ENCODE measurements at regions not wholly inside any gene's neighbourhood (a gene's known extent, or its start where the extent isn't known, plus 50 kb on each side); places are given as distances from the start of the nearest gene placed in this dataset.

DNA sequence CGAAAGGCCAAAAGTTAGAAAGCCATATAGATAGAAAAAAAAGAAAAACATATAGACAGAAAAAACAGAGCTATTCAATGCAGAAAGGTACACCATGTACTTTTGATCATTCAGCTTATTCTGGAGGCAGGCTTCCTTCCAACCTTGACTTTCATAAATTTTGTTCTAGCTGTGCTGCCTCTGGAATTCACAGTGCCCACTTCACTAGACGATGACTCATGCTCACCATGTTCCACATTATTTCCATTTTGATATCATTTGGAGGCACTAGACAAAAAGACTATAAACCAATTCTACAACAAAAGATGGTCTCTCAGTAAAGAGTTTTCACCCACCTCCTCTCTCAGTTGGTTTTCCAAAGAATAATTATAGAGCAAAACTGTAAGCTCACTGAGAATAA lies 229.0 kb upstream of the IPO5 start:
- Mint-ChIP-seq H3K27me3 (no peaks in the 10 kb centered on the region), H3K4me1 (no peaks in the 10 kb centered on the region), H3K27ac (no peak overlapping the region), H3K4me3 (no peak overlapping the region), H3K9me3 (ENCODE audit: insufficient read depth) (no peaks in the 10 kb centered on the region)
- Histone ChIP-seq H3K4me3 (ENCODE audit: control extremely low read depth in 1 of 5, extremely low read depth in 1 of 5, insufficient read depth in 1 of 5, low read depth in 2 of 5, low read length in 4 of 5) (no peak overlapping the region), H3K4me1 (ENCODE audit: control insufficient read depth in 2 of 2, insufficient read depth in 2 of 2, low read length in 2 of 2) (no peaks in the 10 kb centered on the region), H2AFZ (ENCODE audit: insufficient read depth, low read depth, low read length, poor library complexity, severe bottlenecking) (no peak overlapping the region), H3K9ac (ENCODE audit: low read length) (no peak overlapping the region), H3K9me3 (ENCODE audit: control extremely low read depth in 1 of 3, control insufficient read depth in 2 of 3, insufficient read depth in 1 of 3, low read length in 2 of 3) (no peaks in the 10 kb centered on the region), H4K20me1 (ENCODE audit: control insufficient read depth, insufficient read depth, low read length, poor library complexity, severe bottlenecking) (no peaks in the 10 kb centered on the region), H3K27ac (ENCODE audit: low read length in 2 of 2) (no peak overlapping the region), H3K27me3 (replicated peaks in 1 of 4; ENCODE audit: control extremely low read depth in 1 of 4, control insufficient read depth in 3 of 4, insufficient read depth in 4 of 4, low read length in 3 of 4) (no peaks in the 10 kb centered on the region), H3K36me3 (replicated peaks in 1 of 2; ENCODE audit: control extremely low read depth in 1 of 2, control insufficient read depth in 1 of 2, extremely low read depth in 1 of 2, insufficient read depth in 2 of 2, low read length in 1 of 2) (no peaks in the 10 kb centered on the region), H3K4me2 (replicated peaks; ENCODE audit: low read depth, low read length, poor library complexity, severe bottlenecking) (no peak overlapping the region), H3K79me2 (ENCODE audit: control insufficient read depth, insufficient read depth, low read length) (no peaks in the 10 kb centered on the region)
- CTCF ChIA-PET, result no interaction called here
- DNase-seq (no peak), ATAC-seq (ENCODE audit: low read depth) (no peak)
- WGBS (ENCODE audit: insufficient coverage), result 100% methylated on average over 1 of the region's 2 CpGs
- TF ChIP-seq, protein P1, sequence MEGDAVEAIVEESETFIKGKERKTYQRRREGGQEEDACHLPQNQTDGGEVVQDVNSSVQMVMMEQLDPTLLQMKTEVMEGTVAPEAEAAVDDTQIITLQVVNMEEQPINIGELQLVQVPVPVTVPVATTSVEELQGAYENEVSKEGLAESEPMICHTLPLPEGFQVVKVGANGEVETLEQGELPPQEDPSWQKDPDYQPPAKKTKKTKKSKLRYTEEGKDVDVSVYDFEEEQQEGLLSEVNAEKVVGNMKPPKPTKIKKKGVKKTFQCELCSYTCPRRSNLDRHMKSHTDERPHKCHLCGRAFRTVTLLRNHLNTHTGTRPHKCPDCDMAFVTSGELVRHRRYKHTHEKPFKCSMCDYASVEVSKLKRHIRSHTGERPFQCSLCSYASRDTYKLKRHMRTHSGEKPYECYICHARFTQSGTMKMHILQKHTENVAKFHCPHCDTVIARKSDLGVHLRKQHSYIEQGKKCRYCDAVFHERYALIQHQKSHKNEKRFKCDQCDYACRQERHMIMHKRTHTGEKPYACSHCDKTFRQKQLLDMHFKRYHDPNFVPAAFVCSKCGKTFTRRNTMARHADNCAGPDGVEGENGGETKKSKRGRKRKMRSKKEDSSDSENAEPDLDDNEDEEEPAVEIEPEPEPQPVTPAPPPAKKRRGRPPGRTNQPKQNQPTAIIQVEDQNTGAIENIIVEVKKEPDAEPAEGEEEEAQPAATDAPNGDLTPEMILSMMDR (IDR thresholded peaks at IDR 0.05), result no peak
- TF ChIP-seq EZH2 (IDR thresholded peaks at IDR 0.05; ENCODE audit: borderline replicate concordance, insufficient read depth, low read depth, low read length, poor library complexity, severe bottlenecking), result no peak
- POLR2A ChIA-PET, result no interaction called here
- intact Hi-C loops (cut with micrococcal nuclease), result no loop called here

DNA sequence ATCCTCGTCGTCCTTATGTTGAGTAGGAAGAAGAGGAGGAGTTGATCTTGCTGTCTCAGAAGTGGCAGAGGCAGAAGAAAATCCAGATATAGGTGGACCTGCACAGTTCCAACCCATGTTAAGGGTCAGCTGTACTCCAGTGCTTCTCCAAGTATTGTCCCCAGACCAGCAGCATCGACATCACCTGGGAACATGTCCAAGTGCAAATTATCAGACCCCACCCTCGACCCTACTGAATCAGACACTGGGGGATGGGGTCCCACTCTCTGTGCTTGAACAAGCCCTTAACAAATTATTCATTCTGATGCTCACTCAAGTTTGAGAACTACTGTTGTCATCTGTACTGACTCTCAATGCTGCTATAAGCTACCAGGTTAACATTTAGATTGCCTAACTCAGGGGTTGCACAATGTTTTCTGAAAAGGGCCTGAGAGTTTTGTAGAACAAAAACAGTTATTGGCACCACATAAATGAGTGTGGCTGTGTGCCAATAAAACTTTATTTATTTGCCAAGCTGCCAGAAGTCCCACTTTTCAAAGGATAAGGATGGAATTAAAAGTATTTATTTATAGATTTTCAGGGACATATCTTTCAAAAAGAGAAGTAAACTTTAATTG lies 226.7 kb upstream of the IPO5 start:
- Histone ChIP-seq H3K27me3 (replicated peaks in 1 of 4; ENCODE audit: control extremely low read depth in 1 of 4, control insufficient read depth in 3 of 4, insufficient read depth in 4 of 4, low read length in 3 of 4) (no peaks in the 10 kb centered on the region), H3K4me1 (ENCODE audit: control insufficient read depth in 2 of 2, insufficient read depth in 2 of 2, low read length in 2 of 2) (no peaks in the 10 kb centered on the region), H3K27ac (ENCODE audit: low read length in 2 of 2) (no peak overlapping the region), H3K9me3 (ENCODE audit: control extremely low read depth in 1 of 3, control insufficient read depth in 2 of 3, insufficient read depth in 1 of 3, low read length in 2 of 3) (peaks cover 0 to 8% (median 0%) of the 10 kb centered on the region in 3 donors), H3K79me2 (ENCODE audit: control insufficient read depth, insufficient read depth, low read length) (no peaks in the 10 kb centered on the region), H2AFZ (ENCODE audit: insufficient read depth, low read depth, low read length, poor library complexity, severe bottlenecking) (no peak overlapping the region), H4K20me1 (ENCODE audit: control insufficient read depth, insufficient read depth, low read length, poor library complexity, severe bottlenecking) (no peaks in the 10 kb centered on the region), H3K4me2 (replicated peaks; ENCODE audit: low read depth, low read length, poor library complexity, severe bottlenecking) (no peak overlapping the region), H3K4me3 (ENCODE audit: control extremely low read depth in 1 of 5, extremely low read depth in 1 of 5, insufficient read depth in 1 of 5, low read depth in 2 of 5, low read length in 4 of 5) (no peak overlapping the region), H3K9ac (ENCODE audit: low read length) (no peak overlapping the region), H3K36me3 (replicated peaks in 1 of 2; ENCODE audit: control extremely low read depth in 1 of 2, control insufficient read depth in 1 of 2, extremely low read depth in 1 of 2, insufficient read depth in 2 of 2, low read length in 1 of 2) (no peaks in the 10 kb centered on the region)
- H3K4me3 Mint-ChIP-seq, result no peak overlapping the region
- ChIA-PET POLR2A (no interaction called here), CTCF (no interaction called here)
- no peaks in the 10 kb centered on the region for H3K4me1 Mint-ChIP-seq
- WGBS (ENCODE audit: insufficient coverage), result 90% methylated on average over 4 of the region's 4 CpGs
- TF ChIP-seq EZH2 (IDR thresholded peaks at IDR 0.05; ENCODE audit: borderline replicate concordance, insufficient read depth, low read depth, low read length, poor library complexity, severe bottlenecking), result no peak
- TF ChIP-seq, protein P1 (IDR thresholded peaks at IDR 0.05), result no peak
- intact Hi-C loops (cut with micrococcal nuclease), result no loop called here
- H3K9me3 Mint-ChIP-seq (ENCODE audit: insufficient read depth), result no peaks in the 10 kb centered on the region
- H3K27ac Mint-ChIP-seq, result no peak overlapping the region
- H3K27me3 Mint-ChIP-seq, result no peaks in the 10 kb centered on the region
- ATAC-seq (ENCODE audit: low read depth) (no peak), DNase-seq (no peak)

Measured in B cell (primary cell).